CD4-positive, alpha-beta T cell (primary cell): ENCODE measurements at regions not wholly inside any gene's neighbourhood (a gene's known extent, or its start where the extent isn't known, plus 50 kb on each side); places are given as distances from the start of the nearest gene placed in this dataset.

Experiments used
- ATAC-seq: fragments of 200-7000 bp; cut with Tn5 transposase; one replicate; pipeline ENCODE4 v1.10.0; 2022; ENCODE audit warnings: mild to moderate bottlenecking; ENCODE audit not compliant: poor library complexity
- CTCF ChIA-PET: fragments of 350-600 bp; sonication (Branson Sonifier 250); formaldehyde crosslinking; loops from one replicate; lab custom pipeline; 2021; ENCODE audit warnings: antibody characterized with exemption, inconsistent platforms; lab: Charles Lee
- POLR2A ChIA-PET: fragments of 350-600 bp; sonication (Branson Sonifier 250); formaldehyde crosslinking; loops from one replicate; lab custom pipeline; 2021; ENCODE audit warnings: antibody characterized with exemption, inconsistent platforms; lab: Charles Lee
- DNase-seq, 14 experiments: peaks; one replicate each; pipeline ENCODE4 v3.0.0-alpha.2; 2013 to 2020; ENCODE audit warnings: mixed read lengths in 2 of 14
- H3K27ac ChIP-seq, 2 donors: one replicate each; pipeline versions ENCODE4 v1.5.1 to v1.7.0; 2013; ENCODE audit warnings: low read length in 2 of 2, low read depth in 1 of 2, mild to moderate bottlenecking in 1 of 2
- H3K27me3 ChIP-seq, 2 experiments: 1 replicate in 1 of 2; 2 replicates in 1 of 2; pipeline versions ENCODE4 v1.6.1 to v1.7.0; 2013; ENCODE audit warnings: low read length in 2 of 2, control low read depth in 1 of 2, mild to moderate bottlenecking in 1 of 2, moderate library complexity in 1 of 2; ENCODE audit not compliant: insufficient read depth in 2 of 2, control insufficient read depth in 1 of 2
- H3K36me3 ChIP-seq: one replicate; pipeline ENCODE4 v1.6.1; 2013; ENCODE audit warnings: low read length, control low read depth; ENCODE audit not compliant: insufficient read depth
- H3K4me1 ChIP-seq: one replicate; pipeline ENCODE4 v1.6.1; 2013; ENCODE audit warnings: low read length, control low read depth; ENCODE audit not compliant: insufficient read depth
- H3K4me3 ChIP-seq: one replicate; pipeline ENCODE4 v1.5.1; 2013; ENCODE audit warnings: mild to moderate bottlenecking, low read length, moderate library complexity
- H3K9me3 ChIP-seq, 2 experiments: 1 replicate in 1 of 2; 2 replicates in 1 of 2; pipeline versions ENCODE4 v1.6.1 to v1.7.0; 2013; ENCODE audit warnings: low read length in 2 of 2, mild to moderate bottlenecking in 2 of 2, control low read depth in 1 of 2, moderate library complexity in 1 of 2; ENCODE audit not compliant: control insufficient read depth in 1 of 2, insufficient read depth in 1 of 2
- H3K27ac Mint-ChIP-seq: one replicate; pipeline ENCODE4 v1.8.0; 2020; ENCODE audit warnings: mixed read lengths
- H3K27me3 Mint-ChIP-seq: one replicate; pipeline ENCODE4 v1.8.0; 2021; ENCODE audit warnings: mixed read lengths
- H3K36me3 Mint-ChIP-seq: one replicate; pipeline ENCODE4 v1.8.0; 2021; ENCODE audit warnings: low read depth, mixed read lengths
- H3K4me1 Mint-ChIP-seq: one replicate; pipeline ENCODE4 v1.8.0; 2021; ENCODE audit warnings: low read depth, mixed read lengths
- H3K4me3 Mint-ChIP-seq: one replicate; pipeline ENCODE4 v1.8.0; 2020; ENCODE audit warnings: mild to moderate bottlenecking, mixed read lengths
- H3K9me3 Mint-ChIP-seq: one replicate; pipeline ENCODE4 v1.8.0; 2020; ENCODE audit warnings: mixed read lengths
- CTCF ChIP-seq: fragments of 200-600 bp; IDR thresholded peaks from one replicate; pipeline ENCODE4 v1.8.0; 2022; ENCODE audit warnings: antibody characterized with exemption, mild to moderate bottlenecking
- intact Hi-C, 2 experiments: fragments of 100-400 bp; cut with DNase I in 1 of 2; cut with micrococcal nuclease in 1 of 2; formaldehyde crosslinking; loops; one replicate each; pipeline versions ENCODE4 v1.15.1 to v1.9.0; 2023 to 2025; cut with DNase I, micrococcal nuclease

GRCh38 chr14:61226015-61226654, 55.0 kb downstream of the TMEM30B start:
- TF ChIP-seq CTCF, result no peak
- no peak overlapping the region for H3K4me3 Mint-ChIP-seq

DNA sequence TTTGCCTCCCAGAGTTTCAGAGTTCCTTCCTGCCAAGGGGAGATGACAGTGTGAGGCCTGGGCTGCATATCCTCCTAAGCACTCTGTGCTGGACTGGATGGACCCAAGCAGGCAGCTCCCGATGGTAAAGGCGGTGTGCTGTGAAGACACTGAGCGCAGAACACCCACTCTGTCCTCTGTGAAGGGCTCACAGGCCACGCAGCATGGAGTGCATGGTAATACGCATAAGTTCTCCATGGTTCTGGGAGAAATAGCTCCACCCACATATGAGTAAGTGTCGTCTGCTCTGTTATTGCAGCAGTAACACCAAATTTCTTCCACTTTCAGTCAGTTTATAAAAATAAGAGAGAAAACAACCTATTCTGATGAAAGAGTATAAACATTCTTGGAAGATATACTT, 55.8 kb downstream of the TMEM30B start:
- Mint-ChIP-seq H3K4me3 (no peak overlapping the region), H3K9me3 (no peaks in the 10 kb centered on the region), H3K4me1 (no peaks in the 10 kb centered on the region), H3K27me3 (peaks cover 60% of the 10 kb centered on the region), H3K27ac (no peak overlapping the region), H3K36me3 (no peaks in the 10 kb centered on the region)
- intact Hi-C loops, result no loop called here
- POLR2A ChIA-PET, result no interaction called here
- no peaks in the 10 kb centered on the region for H3K36me3 ChIP-seq
- CTCF ChIA-PET, result no interaction called here
- H3K27me3 ChIP-seq, result peaks cover 16 to 26% of the 10 kb centered on the region in 2 experiments
- H3K4me1 ChIP-seq, result no peaks in the 10 kb centered on the region
- TF ChIP-seq CTCF, result no peak
- ATAC-seq (no peak), DNase-seq (no peak)
- H3K9me3 ChIP-seq, result no peaks in the 10 kb centered on the region
- H3K27ac ChIP-seq, result no peak overlapping the region
- H3K4me3 ChIP-seq, result no peak overlapping the region

More at GRCh38 chr14:61226015-61226654, 55.0 kb downstream of the TMEM30B start:
- Mint-ChIP-seq H3K36me3 (no peaks in the 10 kb centered on the region), H3K27ac (no peak overlapping the region), H3K27me3 (peaks cover 57% of the 10 kb centered on the region), H3K9me3 (no peaks in the 10 kb centered on the region), H3K4me1 (no peaks in the 10 kb centered on the region)
- POLR2A ChIA-PET, result no interaction called here
- DNase-seq (no peak), ATAC-seq (no peak)
- no peaks in the 10 kb centered on the region for H3K36me3 ChIP-seq
- peaks cover 14 to 27% of the 10 kb centered on the region in 2 experiments for H3K27me3 ChIP-seq
- no peaks in the 10 kb centered on the region for H3K9me3 ChIP-seq
- intact Hi-C loops, result no loop called here
- no peak overlapping the region for H3K27ac ChIP-seq
- CTCF ChIA-PET, result no interaction called here
- H3K4me3 ChIP-seq, result no peak overlapping the region
- no peaks in the 10 kb centered on the region for H3K4me1 ChIP-seq

DNA sequence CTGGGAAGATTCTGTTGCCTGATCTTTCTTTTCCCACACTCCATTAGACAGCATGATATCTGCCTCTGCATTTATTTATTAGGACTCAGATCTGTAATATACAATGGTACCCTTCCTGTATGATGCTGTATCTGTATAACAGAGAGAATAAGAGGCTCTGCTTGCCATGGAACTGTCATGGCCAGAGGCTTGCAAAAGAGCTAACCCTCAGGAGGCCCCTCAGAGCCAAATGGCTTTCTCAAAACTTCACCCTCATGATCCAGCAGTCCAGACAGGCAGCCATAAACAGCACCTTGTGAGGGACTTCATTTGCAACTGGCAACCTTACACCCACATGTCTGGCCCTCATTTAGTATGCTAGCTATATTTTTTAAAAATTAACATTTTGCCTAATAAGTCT, 57.6 kb downstream of the TMEM30B start:
- Mint-ChIP-seq H3K27me3 (peaks cover 69% of the 10 kb centered on the region), H3K36me3 (no peaks in the 10 kb centered on the region), H3K9me3 (no peaks in the 10 kb centered on the region), H3K4me3 (no peak overlapping the region), H3K4me1 (no peaks in the 10 kb centered on the region), H3K27ac (no peak overlapping the region)
- ChIA-PET CTCF (no interaction called here), POLR2A (no interaction called here)
- ATAC-seq, result no peak
- intact Hi-C loops, result no loop called here
- Histone ChIP-seq H3K27me3 (peaks cover 23 to 28% of the 10 kb centered on the region in 2 experiments), H3K4me1 (no peaks in the 10 kb centered on the region), H3K9me3 (no peaks in the 10 kb centered on the region), H3K27ac (no peak overlapping the region), H3K36me3 (no peaks in the 10 kb centered on the region), H3K4me3 (no peak overlapping the region)
- DNase-seq, result no peak
- no peak for TF ChIP-seq CTCF
